GM19463 (cell line): ENCODE measurements at regions not wholly inside any gene's neighbourhood (a gene's known extent, or its start where the extent isn't known, plus 50 kb on each side); places are given as distances from the start of the nearest gene placed in this dataset.

Experiments
- ATAC-seq: cut with Tn5 transposase; IDR thresholded peaks from one replicate; pipeline ENCODE4 v1.9.1; 2021; ENCODE audit warnings: mild to moderate bottlenecking, moderate library complexity; ENCODE audit not compliant: unreplicated experiment

DNA sequence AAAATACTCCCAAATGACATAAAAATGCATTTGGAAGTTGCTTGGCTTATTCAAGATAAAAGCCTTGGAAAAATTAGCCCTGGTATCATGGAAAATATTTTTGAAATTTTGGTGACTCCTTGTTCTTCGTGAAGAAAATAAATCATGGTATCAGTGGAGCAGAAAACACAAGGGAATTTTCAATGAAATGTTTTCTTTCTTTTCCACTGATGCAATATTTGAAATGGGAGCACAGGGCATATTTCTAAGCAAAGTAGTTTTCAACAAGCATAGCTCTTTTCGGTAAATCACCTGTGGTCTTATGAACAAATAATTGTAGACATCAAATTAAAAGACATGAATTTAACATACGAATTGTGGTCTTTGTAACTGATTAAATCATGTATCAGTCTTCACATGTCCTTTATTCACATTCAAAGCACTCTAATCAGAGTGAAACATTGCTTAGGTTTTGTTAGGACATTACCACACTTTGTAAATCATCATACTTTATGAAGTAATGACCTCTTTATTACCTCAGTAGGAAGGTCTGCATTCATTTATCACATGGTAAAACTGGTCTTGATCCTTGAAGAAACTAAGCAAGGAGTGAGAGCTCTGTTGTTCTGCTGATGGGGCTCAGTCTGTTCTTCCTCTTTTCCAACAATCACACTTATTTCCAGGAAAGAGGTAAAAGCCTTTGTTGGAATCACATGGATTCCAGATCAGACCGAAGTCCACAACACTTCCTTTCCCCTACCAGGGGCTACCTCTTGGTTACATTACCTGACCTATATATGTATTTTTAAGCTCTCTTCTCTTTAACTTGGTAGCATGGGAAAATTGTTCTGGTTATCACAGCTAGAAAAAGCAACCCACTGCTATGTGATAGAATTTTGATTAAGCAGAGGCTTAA is 413.5 kb upstream of the THBS1 start:
- ATAC-seq = no peak

DNA sequence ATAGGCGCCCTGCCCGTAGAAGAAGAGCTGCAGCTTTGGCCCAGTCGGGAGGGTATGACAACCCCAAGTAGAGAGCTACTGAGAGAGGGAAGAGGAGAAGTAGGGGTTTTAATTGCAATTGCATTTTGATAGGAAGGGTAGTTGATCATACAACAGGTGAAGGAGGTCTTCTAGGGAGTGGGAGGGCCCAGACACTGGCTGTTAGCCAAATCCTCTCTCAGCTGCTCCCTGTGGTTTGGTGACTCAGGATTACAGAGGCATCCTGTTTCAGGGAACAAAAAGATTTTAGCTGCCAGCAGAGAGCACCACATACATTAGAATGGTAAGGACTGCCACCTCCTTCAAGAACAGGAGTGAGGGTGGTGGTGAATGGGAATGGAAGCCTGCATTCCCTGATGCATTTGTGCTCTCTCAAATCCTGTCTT is 408.9 kb upstream of the THBS1 start:
- ATAC-seq = no peak

DNA sequence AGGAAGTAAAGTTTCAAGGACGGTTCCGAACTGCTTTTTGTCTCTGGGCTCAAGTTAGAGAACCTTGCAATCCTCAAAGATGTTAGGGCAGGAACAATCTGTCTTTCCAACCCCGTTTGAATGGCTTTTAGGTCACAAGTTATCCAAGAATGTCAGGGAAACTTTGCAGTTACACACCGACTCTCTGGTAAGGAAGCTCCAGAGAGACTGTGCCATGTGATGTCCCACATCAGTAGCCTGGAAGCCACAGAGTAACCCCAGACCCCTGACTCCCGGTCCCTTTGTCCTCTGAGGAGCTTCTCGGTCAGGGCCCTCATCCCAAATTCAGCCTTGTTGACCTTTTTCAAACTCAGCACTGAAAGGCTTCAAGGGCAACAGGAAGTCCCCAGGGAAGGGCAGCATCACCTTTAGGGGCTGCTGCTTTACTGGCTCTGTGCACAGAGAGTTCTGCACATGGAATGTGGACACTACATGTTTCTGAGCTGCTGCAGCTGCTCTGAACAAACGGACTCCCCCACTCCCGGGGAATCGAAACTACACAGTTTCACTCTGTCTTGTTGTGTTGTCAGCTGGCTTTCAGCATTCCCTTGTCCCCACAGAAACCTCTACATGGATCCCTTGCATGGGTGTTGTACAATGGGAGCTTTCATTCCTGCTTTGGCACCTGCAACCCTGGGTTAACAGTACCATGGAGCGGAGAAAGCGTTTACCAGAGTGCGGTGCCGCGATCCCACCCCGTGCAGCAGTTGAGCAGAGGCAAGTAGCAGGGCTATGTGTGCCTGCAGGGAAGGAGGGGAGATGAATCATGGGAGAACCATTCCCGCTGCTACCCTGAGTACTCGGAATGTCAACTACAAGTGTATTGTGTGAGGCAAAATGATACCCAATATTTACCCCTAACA is 408.2 kb upstream of the THBS1 start:
- ATAC-seq = peak; percentile 55

DNA sequence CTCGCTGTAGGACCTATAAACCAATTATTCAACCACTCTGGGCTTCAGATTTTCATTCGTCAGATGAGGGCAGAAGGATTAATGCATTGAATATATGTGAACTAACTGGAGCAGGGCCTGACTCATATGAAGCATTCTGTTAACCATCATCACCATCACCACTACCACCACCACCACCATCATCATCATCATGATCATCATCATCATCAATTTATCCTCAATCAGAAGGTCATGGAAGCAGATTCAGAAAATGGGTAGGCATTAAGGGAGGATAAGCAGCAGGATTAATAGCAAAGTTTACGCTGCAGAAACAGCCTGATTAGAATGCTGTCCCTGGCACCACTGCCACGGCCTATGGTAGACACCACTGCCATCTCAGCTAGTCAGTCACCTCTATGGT is 407.5 kb upstream of the THBS1 start:
- no peak for ATAC-seq

DNA sequence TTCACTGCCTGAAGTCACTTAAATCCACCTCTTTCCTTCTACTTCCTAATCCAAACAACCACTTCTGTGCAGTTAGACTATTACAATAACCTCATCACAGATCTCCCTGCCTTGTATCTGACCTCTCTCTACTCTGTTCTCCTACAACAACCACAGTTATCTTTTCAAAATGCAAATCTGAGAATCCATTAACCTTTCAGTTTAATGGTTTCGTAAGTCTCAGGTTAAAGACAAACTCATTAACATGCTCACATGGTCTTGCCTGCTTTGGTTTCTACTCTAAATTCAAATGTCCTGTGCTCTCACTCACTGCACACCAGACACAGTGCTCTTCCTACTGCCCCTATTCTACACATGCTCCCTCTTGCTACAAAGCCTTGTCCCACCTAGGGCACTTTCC is 406.5 kb upstream of the THBS1 start:
- no peak for ATAC-seq

DNA sequence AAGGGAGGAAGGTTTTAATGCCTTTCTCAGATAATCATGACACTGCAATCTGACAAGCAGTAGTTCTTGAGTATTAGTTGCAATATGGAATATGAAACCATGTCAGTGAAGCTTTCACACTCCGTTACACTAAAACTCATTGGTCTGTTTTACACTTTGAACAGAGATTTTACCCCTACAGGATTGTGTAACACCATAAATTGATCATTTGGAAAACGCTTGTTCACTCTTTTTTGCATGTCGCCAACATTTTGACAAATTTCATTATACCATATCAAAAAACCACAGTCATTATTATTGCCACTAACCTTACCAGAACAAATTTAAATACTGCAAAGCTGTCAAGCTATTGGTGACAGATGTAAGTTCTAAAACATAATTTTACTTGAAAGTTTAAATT is 404.8 kb upstream of the THBS1 start:
- no peak for ATAC-seq

DNA sequence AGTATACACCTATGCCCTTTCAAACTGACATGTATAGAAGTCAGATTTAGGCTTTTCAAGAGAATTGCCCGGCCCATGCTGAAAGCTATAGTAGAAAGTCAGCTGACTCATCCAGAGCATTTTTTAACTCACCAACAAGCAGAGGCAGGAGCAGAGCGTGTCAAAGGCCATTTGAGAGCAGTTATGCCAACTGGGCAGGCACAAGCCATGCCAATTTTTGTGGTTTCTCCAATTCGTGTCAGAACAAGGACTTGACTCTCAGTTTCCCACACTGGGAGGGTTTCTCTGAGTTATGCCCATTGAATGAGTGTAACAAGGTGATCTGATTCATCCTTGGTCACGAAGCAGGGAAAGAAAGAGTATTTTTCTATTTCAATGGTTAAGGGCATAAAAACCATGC is 403.3 kb upstream of the THBS1 start:
- ATAC-seq = no peak

DNA sequence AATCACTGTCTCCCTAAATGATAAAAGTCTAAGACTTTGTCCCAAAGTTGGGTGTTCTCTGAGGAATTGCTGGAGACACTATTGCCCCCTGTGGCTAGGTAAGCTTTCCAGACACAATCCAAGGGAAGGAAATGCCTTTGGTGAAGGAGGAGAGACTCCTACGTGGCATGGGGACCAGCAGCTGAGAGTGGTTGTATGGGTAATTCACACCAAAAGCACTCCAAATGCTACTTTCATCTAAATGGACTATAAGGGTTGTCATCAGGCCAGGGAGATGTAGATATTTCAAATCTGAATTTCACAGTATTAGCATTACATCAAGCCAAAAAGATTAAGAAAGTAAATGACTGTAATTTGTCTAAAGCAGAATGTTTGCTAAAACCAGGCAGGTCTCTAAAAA is 400.8 kb upstream of the THBS1 start:
- ATAC-seq = no peak

DNA sequence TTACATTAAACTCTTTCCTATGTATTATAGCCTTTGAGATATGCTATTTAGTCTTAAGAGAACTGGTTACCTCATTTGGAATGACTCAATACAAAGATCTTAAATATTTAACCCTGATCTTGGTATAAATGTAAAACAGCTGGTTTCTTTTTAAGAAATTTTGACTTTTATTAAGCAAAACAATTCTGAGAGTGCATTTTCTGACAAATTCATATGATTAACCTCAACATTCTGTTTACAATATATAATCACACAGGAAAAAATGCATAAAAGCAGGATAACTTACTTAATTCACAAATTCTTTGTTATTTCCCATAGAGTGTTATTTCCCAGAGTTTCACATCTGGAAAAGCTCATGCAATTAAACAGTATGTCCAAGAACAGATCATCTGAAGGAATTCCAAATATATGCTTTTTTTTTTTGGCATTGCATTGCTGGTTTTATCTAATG is 400.4 kb upstream of the THBS1 start:
- no peak for ATAC-seq

DNA sequence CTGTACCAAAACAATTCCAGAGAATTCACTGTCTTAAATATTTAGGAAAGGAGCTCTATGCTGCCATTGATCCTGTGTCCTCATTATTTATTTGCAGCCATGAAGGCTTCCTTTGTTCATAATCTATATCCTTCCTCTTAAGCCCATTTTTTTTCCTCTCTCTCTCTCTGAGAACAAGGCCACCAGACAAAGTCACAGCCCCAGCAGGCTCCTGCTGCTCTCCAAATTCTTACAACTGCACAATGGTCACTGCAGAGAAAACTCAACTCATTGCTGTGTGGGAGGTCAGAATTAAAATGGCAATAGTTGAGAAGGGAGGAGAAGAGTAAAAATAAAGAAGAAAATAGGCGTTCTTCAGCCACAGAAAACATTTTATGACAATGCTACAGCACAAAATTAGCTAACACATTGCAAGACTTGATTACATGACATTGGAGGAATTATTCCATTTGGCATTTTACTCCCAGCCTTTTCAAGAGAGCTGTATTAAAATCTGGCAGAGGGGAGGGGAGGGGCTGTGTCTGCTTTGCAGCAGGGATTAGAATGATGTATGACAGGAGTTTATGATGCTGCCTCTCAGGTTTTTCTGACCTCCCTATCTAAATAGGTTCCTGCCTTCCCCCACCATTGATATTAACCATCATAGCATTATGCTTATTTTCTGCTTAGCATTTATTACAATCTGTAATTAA is 399.7 kb upstream of the THBS1 start:
- no peak for ATAC-seq

DNA sequence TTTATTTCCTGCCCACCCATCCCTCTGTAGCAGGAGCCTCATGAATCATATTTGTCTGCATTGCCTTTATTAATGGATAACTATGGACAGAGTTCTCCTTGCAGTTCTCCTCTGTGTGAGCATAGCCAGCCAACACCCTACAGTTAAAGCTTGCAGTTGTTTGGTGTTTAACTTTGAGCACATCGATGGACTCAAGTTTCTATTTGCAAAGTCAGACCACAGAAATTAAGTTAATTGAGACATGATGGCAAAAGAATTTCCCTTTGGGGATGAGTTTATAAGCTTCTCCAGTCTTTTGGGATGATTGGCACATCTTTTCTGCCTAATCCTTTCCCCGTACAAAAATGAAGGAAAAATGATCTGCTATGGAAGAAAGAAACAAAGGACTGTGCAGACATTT is 398.9 kb upstream of the THBS1 start:
- no peak for ATAC-seq

DNA sequence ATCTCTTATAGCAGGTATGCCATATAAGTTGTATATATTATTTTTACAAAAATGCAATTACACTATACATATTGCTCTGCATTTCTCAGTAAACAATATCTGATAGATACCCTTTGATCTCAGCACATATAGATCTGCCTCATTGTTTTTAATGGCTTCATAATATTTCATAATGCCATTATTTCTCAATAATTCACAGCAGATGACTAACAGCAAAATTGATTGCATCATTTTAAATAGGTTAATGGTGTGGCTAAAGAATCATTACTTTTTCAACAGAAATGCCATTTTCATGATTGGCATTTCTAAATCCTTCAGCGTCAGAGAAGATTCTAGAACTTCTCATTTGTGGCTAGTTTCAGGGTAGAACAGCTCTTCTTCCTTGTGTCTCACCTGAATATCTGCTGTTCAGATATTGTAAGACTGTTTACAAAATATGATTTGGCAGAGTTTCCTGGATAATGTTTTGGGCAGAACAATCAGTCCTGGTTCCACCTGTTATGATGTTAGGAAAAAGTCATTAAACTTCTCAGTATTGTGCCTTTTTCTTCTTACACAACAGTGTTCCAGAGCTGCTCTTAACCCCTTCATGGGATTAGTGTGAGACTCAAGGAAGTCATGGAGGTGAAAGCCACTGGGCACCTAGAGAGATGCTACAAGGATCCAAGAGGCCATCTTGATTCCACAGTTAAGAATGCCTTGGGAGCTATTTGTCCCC is 397.6 kb upstream of the THBS1 start:
- ATAC-seq = no peak

DNA sequence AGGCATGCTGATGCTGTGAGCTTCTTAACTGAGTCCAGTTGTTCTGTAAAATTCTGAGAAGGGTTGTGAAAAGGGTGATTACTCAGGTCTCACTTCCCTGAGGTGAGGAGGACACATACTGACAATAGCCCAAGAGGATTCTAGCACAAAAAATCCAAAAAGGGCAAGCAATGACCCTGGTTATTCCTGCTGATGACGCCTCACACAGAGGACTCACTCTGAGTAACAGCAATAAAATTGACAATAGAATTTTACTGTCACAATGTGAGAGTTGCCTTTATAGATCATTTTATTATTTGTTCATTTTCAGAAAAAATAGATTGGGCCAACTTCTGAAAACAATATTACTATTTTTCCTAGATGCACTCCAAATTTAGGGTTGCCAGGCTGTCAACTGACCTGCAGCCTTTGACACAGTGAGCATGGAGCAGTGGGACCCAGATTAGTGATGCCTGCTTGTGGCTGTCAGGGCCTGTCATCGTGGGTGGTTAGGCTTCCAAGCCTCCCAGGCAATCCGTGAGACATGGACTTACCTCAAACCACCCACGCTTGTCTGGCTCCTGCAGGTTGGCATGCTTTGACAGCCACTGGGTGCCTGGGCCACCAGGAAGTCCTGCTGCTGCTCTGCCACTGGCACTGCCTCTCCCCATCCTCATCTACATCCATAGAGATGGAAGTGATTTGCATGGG is 396.0 kb upstream of the THBS1 start:
- ATAC-seq = no peak

DNA sequence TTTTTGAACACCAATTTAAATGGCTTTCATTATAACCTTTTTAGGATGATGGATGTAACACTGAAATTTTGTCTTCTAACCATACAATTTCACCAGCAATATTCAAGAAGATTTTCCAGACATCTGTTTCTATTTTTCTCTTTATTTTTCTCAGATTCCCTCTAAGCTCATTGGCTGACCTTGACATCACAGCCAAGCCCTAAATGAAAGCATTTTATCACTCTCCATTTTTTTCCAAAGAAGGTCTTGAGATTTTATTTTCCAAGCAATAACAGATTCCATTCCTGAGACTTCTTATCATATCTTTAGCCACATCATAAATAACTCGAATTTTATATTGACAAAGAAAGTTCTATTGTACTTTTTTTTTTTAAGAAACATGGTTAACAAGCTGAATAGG is 392.6 kb upstream of the THBS1 start:
- no peak for ATAC-seq

DNA sequence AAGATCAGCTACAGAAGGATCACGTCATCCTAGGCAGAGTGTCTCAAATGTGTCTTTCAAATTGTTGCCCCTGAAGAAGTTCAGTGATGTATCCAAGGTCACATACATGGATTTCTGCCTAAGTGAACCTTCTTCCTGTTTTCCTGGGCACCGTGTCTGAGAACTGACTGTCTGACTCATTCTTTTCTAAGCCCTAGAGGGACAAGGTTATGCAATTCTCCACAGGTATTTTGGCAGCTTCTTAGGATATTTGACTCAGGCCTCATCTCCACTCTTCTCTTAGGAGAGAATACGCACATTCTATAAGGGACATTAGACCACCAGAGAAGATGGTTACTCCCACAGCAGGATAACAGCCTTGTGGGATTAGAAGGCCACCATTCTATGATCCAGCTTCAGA is 391.9 kb upstream of the THBS1 start:
- no peak for ATAC-seq

DNA sequence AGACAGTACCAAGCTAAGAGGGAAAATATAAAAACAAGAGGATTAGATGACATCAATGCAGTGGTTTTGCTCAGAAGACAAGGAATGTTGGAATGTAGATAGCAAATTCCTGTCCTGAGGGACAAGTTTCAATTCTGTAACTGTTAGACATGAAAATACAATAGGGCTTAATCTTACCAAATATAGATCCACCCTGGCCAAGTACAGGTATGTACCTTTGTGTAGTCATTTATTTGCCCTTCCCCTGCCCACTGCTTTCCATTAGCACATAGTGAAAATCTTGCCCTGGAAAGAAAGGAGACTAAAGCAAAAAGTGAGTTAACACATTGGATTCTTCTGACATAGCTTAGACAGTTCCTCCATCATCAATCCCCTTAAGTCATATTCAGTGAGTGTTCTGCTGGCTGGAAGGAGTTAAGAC is 389.0 kb upstream of the THBS1 start:
- ATAC-seq = no peak

DNA sequence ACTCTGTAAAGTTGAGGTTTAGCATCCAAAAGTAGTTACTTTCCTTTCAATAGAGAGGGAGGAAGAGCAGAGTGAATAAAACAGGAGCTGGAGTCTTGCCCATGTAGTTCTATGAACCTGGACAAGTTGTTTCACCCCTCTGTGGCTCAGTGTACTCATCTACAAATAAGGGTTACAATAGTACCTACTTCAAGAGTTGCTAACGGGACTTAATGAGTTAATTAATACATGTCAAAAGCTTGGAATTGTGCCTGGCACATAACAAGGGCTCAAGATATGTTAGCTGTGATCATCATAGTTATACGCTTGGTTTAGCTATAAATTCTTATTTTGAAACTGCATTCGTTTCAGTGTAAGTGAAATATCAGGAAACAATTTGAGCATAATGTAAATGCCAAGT is 388.5 kb upstream of the THBS1 start:
- no peak for ATAC-seq

DNA sequence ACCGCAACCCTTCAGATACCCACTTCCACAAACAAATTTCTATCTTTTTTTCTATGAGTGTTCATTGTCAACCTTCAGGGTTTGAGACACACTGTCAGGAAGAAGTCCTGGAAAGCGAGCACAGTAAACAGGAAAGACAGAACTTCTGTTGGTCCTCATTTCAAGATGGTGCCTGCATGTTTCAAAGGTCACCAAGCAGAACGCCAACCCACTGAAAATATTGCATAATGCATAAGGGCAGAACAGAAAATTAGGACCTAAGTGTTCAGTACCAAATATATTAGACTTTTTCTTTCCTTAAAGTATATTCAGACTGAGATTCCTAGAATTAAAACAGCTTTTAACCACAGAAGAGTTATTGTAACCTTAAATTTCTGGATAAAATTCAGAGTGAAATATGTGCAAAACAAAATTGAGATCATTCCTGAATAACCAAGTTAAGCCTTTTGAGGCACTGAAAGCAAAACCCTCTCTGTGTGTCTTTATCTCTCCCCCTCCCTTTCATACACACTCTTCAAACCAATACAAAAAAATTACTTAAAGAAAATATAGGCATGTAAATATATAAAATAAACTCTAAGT is 387.8 kb upstream of the THBS1 start:
- ATAC-seq = no peak

DNA sequence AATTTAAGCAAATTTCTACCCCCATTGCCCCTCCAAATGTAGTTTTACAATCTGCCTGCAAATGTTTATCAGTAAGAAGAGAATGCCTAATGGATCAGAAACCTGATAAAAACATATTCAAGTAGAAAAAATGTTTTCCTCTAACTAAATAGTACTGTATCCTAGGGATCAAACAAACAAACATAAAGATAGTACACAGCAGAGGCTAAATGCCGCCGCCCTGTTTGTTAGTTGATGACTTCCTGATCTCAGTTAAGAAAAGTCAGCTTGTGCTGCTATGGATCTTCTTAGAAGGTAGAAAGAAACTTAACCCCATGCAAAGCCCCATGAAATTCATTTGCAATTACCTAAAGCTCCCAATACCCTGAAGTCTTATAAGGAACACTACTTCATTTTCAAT is 387.3 kb upstream of the THBS1 start:
- ATAC-seq = no peak
